ENCODE measurements at regions not wholly inside any gene's neighbourhood (a gene's known extent, or its start where the extent isn't known, plus 50 kb on each side); places are given as distances from the start of the nearest gene placed in this dataset.

DNA sequence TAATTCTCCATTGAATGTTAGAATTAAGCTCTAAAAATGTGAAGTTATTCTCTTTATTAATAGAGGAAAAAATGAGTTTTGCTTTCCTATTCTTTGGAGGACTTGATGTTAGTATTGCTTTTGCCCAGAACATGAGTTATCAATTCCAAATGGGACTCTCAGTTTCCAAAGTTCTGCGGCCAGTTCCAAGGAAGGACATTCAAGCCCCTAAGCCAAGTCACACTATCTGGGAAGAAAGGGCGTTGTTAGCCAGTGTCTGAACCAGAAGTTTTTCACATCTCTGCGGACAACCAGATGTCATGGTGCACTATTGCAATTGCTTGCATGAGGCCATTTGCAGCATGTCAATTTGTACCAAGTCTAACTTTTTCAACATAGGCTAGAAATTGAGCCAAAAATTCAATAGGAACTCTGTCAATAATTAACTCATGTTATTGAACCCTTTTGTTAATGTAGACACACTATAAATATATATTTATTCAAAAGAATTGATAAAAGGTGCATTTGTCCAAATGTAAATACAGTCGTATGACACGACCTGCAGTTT is 183.3 kb upstream of the PIK3R1 start:
- TF ChIP-seq EZH2 (IDR thresholded peaks at IDR 0.05): no peak
- TF ChIP-seq, protein P1, sequence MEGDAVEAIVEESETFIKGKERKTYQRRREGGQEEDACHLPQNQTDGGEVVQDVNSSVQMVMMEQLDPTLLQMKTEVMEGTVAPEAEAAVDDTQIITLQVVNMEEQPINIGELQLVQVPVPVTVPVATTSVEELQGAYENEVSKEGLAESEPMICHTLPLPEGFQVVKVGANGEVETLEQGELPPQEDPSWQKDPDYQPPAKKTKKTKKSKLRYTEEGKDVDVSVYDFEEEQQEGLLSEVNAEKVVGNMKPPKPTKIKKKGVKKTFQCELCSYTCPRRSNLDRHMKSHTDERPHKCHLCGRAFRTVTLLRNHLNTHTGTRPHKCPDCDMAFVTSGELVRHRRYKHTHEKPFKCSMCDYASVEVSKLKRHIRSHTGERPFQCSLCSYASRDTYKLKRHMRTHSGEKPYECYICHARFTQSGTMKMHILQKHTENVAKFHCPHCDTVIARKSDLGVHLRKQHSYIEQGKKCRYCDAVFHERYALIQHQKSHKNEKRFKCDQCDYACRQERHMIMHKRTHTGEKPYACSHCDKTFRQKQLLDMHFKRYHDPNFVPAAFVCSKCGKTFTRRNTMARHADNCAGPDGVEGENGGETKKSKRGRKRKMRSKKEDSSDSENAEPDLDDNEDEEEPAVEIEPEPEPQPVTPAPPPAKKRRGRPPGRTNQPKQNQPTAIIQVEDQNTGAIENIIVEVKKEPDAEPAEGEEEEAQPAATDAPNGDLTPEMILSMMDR (IDR thresholded peaks at IDR 0.05): no peak

Data from neural progenitor cell (in vitro differentiated cells).